GM12873 (cell line): ENCODE measurements at regions not wholly inside any gene's neighbourhood (a gene's known extent, or its start where the extent isn't known, plus 50 kb on each side); places are given as distances from the start of the nearest gene placed in this dataset.

Source experiments
- TF ChIP-seq, protein P1 (sequence below): IDR thresholded peaks from 2 replicates; pipeline ENCODE4 v1.5.1; 2012; ENCODE audit warnings: low read depth, mild to moderate bottlenecking, moderate library complexity, low read length, control low read depth; ENCODE audit not compliant: insufficient read depth; ENCODE audit errors: missing control alignments

DNA sequence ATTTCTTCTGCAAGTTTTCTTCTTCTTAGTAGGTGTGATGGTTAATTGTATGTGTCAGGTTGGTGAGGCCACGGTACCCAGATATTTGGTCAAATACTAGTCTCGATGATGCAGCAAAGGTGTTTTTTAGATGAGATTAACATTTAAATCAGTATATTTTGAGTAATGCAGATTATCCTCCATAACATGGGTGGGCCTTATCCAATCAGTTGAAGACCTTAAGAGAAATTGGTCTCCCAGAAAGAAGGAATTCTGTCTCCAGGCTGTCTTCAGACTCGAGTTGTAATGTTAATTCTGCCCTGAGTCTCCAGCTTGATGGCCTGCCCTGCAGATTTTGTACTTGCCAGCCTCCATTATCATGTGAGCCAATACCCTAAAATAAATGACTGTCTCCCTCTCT, 122.5 kb upstream of the TSPAN5 start:
- TF ChIP-seq, protein P1, sequence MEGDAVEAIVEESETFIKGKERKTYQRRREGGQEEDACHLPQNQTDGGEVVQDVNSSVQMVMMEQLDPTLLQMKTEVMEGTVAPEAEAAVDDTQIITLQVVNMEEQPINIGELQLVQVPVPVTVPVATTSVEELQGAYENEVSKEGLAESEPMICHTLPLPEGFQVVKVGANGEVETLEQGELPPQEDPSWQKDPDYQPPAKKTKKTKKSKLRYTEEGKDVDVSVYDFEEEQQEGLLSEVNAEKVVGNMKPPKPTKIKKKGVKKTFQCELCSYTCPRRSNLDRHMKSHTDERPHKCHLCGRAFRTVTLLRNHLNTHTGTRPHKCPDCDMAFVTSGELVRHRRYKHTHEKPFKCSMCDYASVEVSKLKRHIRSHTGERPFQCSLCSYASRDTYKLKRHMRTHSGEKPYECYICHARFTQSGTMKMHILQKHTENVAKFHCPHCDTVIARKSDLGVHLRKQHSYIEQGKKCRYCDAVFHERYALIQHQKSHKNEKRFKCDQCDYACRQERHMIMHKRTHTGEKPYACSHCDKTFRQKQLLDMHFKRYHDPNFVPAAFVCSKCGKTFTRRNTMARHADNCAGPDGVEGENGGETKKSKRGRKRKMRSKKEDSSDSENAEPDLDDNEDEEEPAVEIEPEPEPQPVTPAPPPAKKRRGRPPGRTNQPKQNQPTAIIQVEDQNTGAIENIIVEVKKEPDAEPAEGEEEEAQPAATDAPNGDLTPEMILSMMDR = no peak

DNA sequence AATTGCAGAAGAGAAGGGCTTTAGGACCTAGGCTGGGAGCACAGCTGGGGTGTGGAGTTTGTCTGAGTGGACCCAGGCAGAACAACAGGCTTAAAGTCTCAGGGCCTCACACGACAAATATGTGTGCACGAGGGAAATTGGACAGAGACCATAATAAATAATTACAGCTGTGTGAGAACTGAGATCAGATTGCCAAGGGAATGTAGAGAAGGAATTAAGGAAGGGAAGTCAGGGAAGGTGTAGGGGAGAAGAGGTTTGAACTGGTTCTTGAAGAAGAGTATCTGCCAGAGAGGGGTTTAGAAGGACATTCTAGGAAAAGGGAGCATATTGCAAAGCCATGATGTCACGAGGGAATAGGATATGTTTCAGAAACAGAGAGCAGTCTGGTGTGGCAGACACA, 120.7 kb upstream of the TSPAN5 start:
- TF ChIP-seq, protein P1 = no peak

DNA sequence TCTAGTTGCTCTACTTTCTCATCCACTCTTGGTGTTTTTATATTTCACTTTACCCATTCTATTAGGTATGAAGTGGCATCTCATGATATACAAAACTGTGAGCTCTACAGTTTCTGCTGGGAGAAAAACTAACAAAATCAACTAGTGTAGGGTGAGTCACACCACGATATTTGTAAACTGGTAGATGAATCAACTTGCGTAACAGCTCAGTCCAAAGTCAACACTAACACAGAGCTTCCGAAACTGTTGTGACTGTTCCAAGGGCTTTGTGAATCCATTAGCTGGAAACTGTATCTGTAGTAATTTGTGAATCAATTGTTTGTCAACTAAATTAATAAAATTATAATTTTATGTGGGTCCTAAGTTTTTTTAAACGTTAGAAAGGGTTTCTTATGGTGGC, 119.8 kb upstream of the TSPAN5 start:
- TF ChIP-seq, protein P1 = no peak

DNA sequence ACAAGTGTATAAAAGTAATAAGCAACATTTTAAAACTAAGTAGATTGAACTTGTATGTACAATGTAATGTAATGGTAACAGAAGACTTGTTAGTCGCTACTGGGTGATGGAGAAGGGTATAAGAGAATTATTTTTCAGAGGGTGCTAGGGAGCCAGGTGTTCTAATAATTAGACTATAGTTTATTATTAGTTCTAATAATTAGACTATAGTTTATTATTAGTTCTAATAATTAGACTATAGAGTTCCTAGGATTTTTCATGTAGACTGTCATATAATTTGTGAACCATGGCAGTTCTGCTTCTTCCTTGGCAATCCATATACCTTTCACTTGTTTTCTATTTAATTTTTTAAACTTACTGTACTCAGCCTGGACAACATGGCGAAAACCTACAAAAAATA, 117.3 kb upstream of the TSPAN5 start:
- TF ChIP-seq, protein P1 = no peak

DNA sequence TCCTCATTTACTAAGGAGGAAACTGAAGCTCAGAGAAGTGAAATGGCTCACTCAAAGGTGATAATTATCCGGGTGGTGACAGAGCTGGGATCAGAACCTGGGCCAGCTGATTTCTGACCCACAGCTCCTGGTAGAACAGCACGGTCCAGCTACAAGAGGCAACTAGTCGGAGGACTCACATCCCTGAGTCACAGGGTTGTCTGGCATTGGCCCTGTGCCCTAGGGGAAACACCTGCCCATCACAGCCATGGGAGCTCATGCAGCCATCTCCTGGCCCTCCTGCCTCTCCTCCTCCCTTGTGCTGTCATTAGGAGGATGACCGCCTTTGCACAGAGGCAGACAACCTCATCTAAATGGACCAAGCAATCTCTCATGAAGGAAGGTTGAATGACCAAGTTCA, 115.2 kb upstream of the TSPAN5 start:
- TF ChIP-seq, protein P1 = no peak

DNA sequence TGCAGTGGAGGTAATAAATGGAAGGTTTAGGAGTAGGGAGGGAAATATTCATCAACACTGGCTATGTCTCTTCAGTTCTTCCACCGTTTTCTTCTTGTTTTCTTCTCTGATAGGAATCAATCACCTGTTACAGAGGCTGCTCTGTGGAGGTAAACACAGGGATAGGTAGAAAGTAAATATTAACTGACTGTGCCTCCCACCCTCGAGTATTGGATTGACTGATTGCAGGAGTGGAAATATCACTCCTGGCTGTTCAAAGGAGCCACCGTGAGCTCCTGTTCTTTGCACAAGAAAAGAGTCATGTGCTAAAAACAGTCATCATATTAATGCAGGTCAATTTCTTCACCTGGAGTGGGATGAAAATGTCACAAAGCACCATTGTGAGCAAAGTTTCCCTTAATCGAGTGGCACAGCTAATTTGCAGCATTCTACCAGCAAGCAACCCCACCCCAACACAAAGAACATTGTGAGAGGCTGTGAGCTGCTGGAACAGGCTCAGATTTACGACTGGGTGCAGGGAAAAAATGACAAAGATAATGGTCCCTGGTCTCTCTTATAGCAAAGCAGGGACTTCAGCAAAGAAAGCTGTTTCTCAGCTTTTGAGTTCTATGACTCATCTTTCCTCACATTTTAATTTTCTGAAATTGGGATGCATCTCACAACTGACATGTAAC, 113.7 kb upstream of the TSPAN5 start:
- TF ChIP-seq, protein P1 = no peak

DNA sequence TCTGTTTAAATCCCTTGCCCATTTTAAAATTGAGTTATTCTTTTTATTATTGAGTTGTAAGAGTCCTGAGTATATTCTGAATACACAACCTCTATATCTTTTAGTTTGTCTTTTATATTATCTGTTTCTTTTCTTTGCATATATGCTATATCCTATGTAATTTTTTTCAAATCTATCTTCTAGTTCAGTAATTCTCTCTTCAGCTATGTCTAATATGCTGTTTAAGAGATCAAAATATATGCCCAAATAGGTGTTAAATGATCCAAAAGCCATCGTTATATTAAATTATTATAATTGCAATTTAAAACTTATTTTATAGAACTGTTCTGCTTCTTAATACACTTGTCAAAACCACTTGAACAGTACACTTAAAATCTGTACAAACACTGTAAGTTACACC, 107.4 kb upstream of the TSPAN5 start:
- TF ChIP-seq, protein P1 = no peak
